Caco-2 (cell line): ENCODE measurements at regions not wholly inside any gene's neighbourhood (a gene's known extent, or its start where the extent isn't known, plus 50 kb on each side); places are given as distances from the start of the nearest gene placed in this dataset.
"Not testable (repeated sequence)": the region's sequence is repeated elsewhere in the genome, so short reads cannot be mapped to it uniquely, and the experiment has no call there.

Experiments used
- BruUV-seq: library from RNA; stranded (reverse); fragments of 400-500 nt; replicated peaks from 2 replicates; lab custom pipeline; 2021; lab: Mats Ljungman, UMichigan
- CTCF ChIA-PET: fragments of 300-600 bp; sonication (Branson Sonifier 250); formaldehyde crosslinking; loops from one replicate; lab custom pipeline; 2022; ENCODE audit warnings: antibody characterized with exemption; lab: Charles Lee
- POLR2A ChIA-PET: fragments of 300-600 bp; sonication (Branson Sonifier 250); formaldehyde crosslinking; loops from one replicate; lab custom pipeline; 2022; ENCODE audit warnings: antibody characterized with exemption; lab: Charles Lee
- DNase-seq, 2 experiments: peaks; one replicate each; pipeline versions ENCODE4 v3.0.0 to v3.0.0-alpha.2; 2020 to 2022
- H3K27me3 ChIP-seq: replicated peaks from 2 replicates; pipeline ENCODE4 v1.6.0; 2011; ENCODE audit warnings: low read length; ENCODE audit not compliant: control insufficient read depth, insufficient read depth
- H3K36me3 ChIP-seq: 2 replicates; pipeline ENCODE4 v1.5.1; 2011; ENCODE audit warnings: low read length; ENCODE audit not compliant: control insufficient read depth, insufficient read depth
- H3K4me1 ChIP-seq: fragments of 250-450 bp; sonication (Bioruptor Pico); 2 replicates; pipeline ENCODE4 v1.5.1; 2020; ENCODE audit warnings: mild to moderate bottlenecking
- H3K4me3 ChIP-seq: 2 replicates; pipeline ENCODE4 v1.5.1; 2011; ENCODE audit warnings: low read depth, mild to moderate bottlenecking, control low read depth, low read length
- H3K9me3 ChIP-seq: fragments of 250-450 bp; sonication (Bioruptor Pico); 2 replicates; pipeline ENCODE4 v1.5.1; 2020; ENCODE audit warnings: mild to moderate bottlenecking, moderate library complexity
- H3K27ac Mint-ChIP-seq: one replicate; pipeline ENCODE4 v1.8.0; 2022; ENCODE audit warnings: mixed read lengths; ENCODE audit not compliant: unreplicated experiment
- H3K27me3 Mint-ChIP-seq: one replicate; pipeline ENCODE4 v1.8.0; 2022; ENCODE audit warnings: mixed read lengths; ENCODE audit not compliant: insufficient read depth, unreplicated experiment
- H3K36me3 Mint-ChIP-seq: one replicate; pipeline ENCODE4 v1.8.0; 2022; ENCODE audit warnings: mild to moderate bottlenecking, mixed read lengths; ENCODE audit not compliant: insufficient read depth, unreplicated experiment
- H3K4me1 Mint-ChIP-seq: one replicate; pipeline ENCODE4 v1.8.0; 2022; ENCODE audit warnings: low read depth, mixed read lengths; ENCODE audit not compliant: unreplicated experiment
- H3K4me3 Mint-ChIP-seq: one replicate; pipeline ENCODE4 v1.8.0; 2022; ENCODE audit warnings: mild to moderate bottlenecking, moderate library complexity, mixed read lengths; ENCODE audit not compliant: unreplicated experiment
- H3K9me3 Mint-ChIP-seq: one replicate; pipeline ENCODE4 v1.8.0; 2022; ENCODE audit warnings: mixed read lengths; ENCODE audit not compliant: unreplicated experiment
- CTCF ChIP-seq, 2 experiments: fragments of 200-600 bp in 1 of 2; IDR thresholded peaks; 1 replicate in 1 of 2; 2 replicates in 1 of 2; pipeline versions ENCODE4 v1.5.1 to v1.8.0; 2011 to 2022; ENCODE audit warnings: antibody characterized with exemption in 1 of 2, control low read depth in 1 of 2, inconsistent platforms in 1 of 2, low read depth in 1 of 2, low read length in 1 of 2, mild to moderate bottlenecking in 1 of 2, moderate library complexity in 1 of 2; ENCODE audit not compliant: insufficient read depth in 1 of 2, severe bottlenecking in 1 of 2, unreplicated experiment in 1 of 2
- intact Hi-C: fragments of 100-400 bp; cut with micrococcal nuclease; formaldehyde crosslinking; loops from one replicate; pipeline ENCODE4 v1.10.0; 2022; ENCODE audit not compliant: unreplicated experiment

- Mint-ChIP-seq H3K27ac (no peak overlapping the region), H3K4me1 (no peaks in the 10 kb centered on the region), H3K27me3 (no peaks in the 10 kb centered on the region), H3K4me3 (no peak overlapping the region), H3K9me3 (no peaks in the 10 kb centered on the region), H3K36me3 (no peaks in the 10 kb centered on the region)
- no peak for TF ChIP-seq CTCF (IDR thresholded peaks at IDR 0.05; ENCODE audit: insufficient read depth in 1 of 2, low read depth in 1 of 2, low read length in 1 of 2, severe bottlenecking in 1 of 2, unreplicated experiment in 1 of 2)
- no peak for DNase-seq
- Histone ChIP-seq H3K27me3 (no peaks in the 10 kb centered on the region), H3K9me3 (no peaks in the 10 kb centered on the region), H3K36me3 (no peaks in the 10 kb centered on the region), H3K4me1 (no peaks in the 10 kb centered on the region), H3K4me3 (no peak overlapping the region)
- POLR2A ChIA-PET = no interaction called here
- no TSS peak for BruUV-seq
- CTCF ChIA-PET = no interaction called here
- intact Hi-C loops = no loop called here
Observed at GRCh38 chrX:33892670-33893069, 239.4 kb downstream of the FAM47A start.

GRCh38 chrX:33855251-33855650, 276.9 kb downstream of the FAM47A start:
- TF ChIP-seq CTCF (IDR thresholded peaks at IDR 0.05; ENCODE audit: insufficient read depth in 1 of 2, low read depth in 1 of 2, low read length in 1 of 2, severe bottlenecking in 1 of 2, unreplicated experiment in 1 of 2) = no peak
- Mint-ChIP-seq H3K9me3 (no peaks in the 10 kb centered on the region), H3K27ac (no peak overlapping the region), H3K4me1 (no peaks in the 10 kb centered on the region), H3K36me3 (no peaks in the 10 kb centered on the region), H3K4me3 (no peak overlapping the region), H3K27me3 (no peaks in the 10 kb centered on the region)
- H3K4me1 ChIP-seq = no peaks in the 10 kb centered on the region
- H3K9me3 ChIP-seq = no peaks in the 10 kb centered on the region
- intact Hi-C loops = no loop called here
- no peaks in the 10 kb centered on the region for H3K27me3 ChIP-seq
- no peak overlapping the region for H3K4me3 ChIP-seq
- POLR2A ChIA-PET = no interaction called here
- BruUV-seq = no TSS peak
- DNase-seq = no peak
- CTCF ChIA-PET = no interaction called here
- no peaks in the 10 kb centered on the region for H3K36me3 ChIP-seq

- CTCF ChIA-PET, H3K4me1 Mint-ChIP-seq, H3K9me3 Mint-ChIP-seq, H3K4me3 ChIP-seq, BruUV-seq, H3K36me3 ChIP-seq, H3K27me3 Mint-ChIP-seq, DNase-seq, H3K4me3 Mint-ChIP-seq, H3K36me3 Mint-ChIP-seq, POLR2A ChIA-PET, H3K27me3 ChIP-seq, H3K4me1 ChIP-seq, H3K27ac Mint-ChIP-seq, intact Hi-C loops, H3K9me3 ChIP-seq: not testable (repeated sequence)
Observed at GRCh38 chrX:33852146-33852545, 280.0 kb downstream of the FAM47A start.

GRCh38 chrX:33840176-33840575, 291.9 kb downstream of the FAM47A start:
- ChIA-PET POLR2A (no interaction called here), CTCF (no interaction called here)
- Mint-ChIP-seq H3K36me3 (no peaks in the 10 kb centered on the region), H3K4me1 (no peaks in the 10 kb centered on the region), H3K9me3 (no peaks in the 10 kb centered on the region), H3K27me3 (no peaks in the 10 kb centered on the region), H3K27ac (no peak overlapping the region), H3K4me3 (no peak overlapping the region)
- intact Hi-C loops = no loop called here
- no TSS peak for BruUV-seq
- Histone ChIP-seq H3K27me3 (no peaks in the 10 kb centered on the region), H3K4me1 (no peaks in the 10 kb centered on the region), H3K9me3 (no peaks in the 10 kb centered on the region), H3K36me3 (no peaks in the 10 kb centered on the region), H3K4me3 (no peak overlapping the region)
- DNase-seq = no peak
- no peak for TF ChIP-seq CTCF (IDR thresholded peaks at IDR 0.05; ENCODE audit: insufficient read depth in 1 of 2, low read depth in 1 of 2, low read length in 1 of 2, severe bottlenecking in 1 of 2, unreplicated experiment in 1 of 2)
